PC-3 (cell line): ENCODE measurements at regions not wholly inside any gene's neighbourhood (a gene's known extent, or its start where the extent isn't known, plus 50 kb on each side); places are given as distances from the start of the nearest gene placed in this dataset.

ENCODE experiments used
- EZH2 ChIP-seq: fragments of 300-600 bp; sonication (generic); IDR thresholded peaks from one replicate; pipeline ENCODE4 v1.6.1; 2017; ENCODE audit warnings: antibody characterized with exemption, mild to moderate bottlenecking, low read length; ENCODE audit not compliant: unreplicated experiment
- TF ChIP-seq, protein P1 (sequence below): fragments of 300-600 bp; sonication (generic); conservative IDR thresholded peaks from 2 replicates; pipeline ENCODE4 v1.5.1; 2017; ENCODE audit warnings: antibody characterized with exemption, low read depth, mild to moderate bottlenecking, low read length

DNA sequence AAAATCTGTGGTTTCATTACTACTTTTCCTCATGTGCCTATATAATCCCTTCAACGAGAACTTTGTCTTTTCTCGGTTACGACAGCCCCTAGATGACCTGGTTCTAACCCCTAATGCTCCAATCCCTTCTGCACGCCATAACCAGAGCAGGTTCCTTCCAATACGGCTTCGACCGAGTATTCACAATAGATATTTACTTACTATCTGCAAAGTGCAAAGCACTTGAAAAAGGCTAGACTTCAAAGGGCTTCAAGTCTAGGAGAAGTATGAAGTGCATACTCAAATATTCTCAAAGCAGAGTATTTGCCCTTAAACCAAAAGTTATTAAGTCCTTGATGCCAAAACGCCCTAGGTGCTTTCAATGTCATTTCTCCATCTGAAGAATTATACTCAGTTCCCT lies 63.4 kb upstream of the NHSL1 start:
- TF ChIP-seq, protein P1, sequence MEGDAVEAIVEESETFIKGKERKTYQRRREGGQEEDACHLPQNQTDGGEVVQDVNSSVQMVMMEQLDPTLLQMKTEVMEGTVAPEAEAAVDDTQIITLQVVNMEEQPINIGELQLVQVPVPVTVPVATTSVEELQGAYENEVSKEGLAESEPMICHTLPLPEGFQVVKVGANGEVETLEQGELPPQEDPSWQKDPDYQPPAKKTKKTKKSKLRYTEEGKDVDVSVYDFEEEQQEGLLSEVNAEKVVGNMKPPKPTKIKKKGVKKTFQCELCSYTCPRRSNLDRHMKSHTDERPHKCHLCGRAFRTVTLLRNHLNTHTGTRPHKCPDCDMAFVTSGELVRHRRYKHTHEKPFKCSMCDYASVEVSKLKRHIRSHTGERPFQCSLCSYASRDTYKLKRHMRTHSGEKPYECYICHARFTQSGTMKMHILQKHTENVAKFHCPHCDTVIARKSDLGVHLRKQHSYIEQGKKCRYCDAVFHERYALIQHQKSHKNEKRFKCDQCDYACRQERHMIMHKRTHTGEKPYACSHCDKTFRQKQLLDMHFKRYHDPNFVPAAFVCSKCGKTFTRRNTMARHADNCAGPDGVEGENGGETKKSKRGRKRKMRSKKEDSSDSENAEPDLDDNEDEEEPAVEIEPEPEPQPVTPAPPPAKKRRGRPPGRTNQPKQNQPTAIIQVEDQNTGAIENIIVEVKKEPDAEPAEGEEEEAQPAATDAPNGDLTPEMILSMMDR, result no peak
- TF ChIP-seq EZH2, result no peak
